ENCODE measurements at regions not wholly inside any gene's neighbourhood (a gene's known extent, or its start where the extent isn't known, plus 50 kb on each side); places are given as distances from the start of the nearest gene placed in this dataset.

- TF ChIP-seq CTCF (conservative IDR thresholded peaks at IDR 0.05): no peak
- TF ChIP-seq EZH2 (IDR thresholded peaks at IDR 0.05; ENCODE audit: low read depth): no peak
These were observed 183.9 kb downstream of the BARX1 start for GRCh38 chr9:93771276-93771675.
